HG03039 (cell line): ENCODE measurements at regions not wholly inside any gene's neighbourhood (a gene's known extent, or its start where the extent isn't known, plus 50 kb on each side); places are given as distances from the start of the nearest gene placed in this dataset.

ENCODE experiments used
- ATAC-seq: cut with Tn5 transposase; IDR thresholded peaks from one replicate; pipeline ENCODE4 v1.9.1; 2021; ENCODE audit warnings: mild to moderate bottlenecking, moderate library complexity; ENCODE audit not compliant: unreplicated experiment

DNA sequence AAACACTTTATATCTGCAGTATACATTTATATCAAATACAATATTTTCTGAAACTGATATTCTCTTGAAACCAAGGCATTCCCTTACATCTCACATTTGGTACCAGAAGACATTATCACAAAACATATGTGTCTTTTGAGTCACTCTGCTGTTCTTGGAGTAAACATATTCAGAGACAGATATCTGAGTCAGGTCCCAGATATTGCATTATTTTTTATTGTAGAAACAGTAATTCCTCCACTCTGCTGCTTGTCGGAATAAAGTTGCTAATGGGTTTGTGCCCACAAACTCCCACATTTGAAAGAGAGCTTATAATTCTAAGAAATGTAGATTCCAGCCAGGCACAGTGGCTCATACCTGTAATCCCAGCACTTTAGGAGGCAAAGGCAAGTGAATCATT, 261.1 kb upstream of the DAPK1 start:
- ATAC-seq: no peak

DNA sequence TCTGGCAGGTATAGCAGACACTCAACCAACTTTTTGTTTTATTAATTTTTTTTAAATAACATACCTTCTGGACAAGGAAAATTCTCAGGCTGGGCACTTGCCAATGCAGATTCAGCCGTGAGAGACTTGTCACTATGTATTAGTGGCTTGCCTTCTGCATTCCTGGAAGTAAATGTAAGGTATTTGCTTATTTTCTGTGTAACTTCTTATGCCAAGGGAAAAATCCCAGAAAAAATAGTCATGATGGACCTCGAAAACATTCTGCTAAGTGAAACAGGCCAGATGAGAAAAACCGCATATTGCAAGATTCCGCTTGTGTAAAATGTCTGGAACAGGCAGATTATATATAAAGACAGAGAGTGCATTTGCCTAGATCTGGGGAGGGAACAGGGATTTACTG, 260.3 kb upstream of the DAPK1 start:
- ATAC-seq: no peak

DNA sequence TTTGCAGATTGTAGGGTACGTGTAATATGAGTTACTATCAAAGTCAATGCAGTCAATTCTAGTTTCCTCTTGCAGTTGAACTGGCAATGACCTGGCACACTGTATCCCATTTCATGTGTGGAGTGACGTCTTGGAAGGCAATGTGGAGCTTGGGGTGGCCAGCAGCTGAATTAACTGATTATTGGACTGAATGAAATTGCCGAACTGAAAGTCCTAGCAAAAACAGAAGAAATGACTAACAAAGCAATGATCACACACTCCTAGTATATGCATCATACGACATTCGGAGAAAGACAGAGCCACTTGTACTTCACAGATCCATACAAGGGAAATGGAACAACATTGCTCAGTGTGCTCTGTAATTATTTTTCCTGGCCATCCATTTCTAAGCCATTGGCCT, 259.1 kb upstream of the DAPK1 start:
- ATAC-seq: no peak

DNA sequence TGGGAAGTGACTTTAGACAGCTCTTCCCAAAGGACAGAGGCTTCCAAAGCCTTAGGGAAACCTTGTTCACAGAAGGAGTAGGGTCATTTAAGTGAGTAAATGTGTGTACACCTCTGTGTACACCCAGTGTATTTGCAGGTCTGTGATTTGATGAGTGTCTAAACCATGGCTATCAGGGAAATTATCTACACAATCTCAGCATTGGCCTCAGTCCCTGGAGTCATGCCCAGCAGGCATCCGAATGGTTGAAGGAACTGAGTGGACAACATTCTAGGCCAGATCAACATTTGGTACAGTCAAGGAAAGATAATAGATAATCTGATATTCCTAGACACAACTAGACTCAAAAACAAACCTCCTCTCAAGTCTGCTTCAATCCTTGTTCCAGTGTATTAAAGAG, 258.4 kb upstream of the DAPK1 start:
- ATAC-seq: no peak

DNA sequence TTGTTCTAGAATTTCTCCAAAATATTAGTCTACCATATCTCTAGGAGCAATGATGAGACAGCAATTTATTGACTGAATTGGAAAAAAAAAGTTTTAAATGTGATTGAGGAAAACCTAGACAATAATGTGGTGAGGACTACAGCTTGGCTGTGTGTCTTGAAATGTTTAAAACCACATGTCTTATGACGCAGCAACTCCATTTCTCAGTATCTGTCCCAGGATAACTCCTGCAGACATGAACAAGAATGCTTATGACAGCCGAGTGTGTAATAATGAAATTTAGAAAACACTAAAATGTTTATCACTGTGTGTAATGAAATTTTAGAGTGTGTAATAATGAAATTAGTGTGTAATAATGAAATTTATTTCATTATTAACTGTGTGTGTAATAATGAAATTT, 254.1 kb upstream of the DAPK1 start:
- no peak for ATAC-seq

DNA sequence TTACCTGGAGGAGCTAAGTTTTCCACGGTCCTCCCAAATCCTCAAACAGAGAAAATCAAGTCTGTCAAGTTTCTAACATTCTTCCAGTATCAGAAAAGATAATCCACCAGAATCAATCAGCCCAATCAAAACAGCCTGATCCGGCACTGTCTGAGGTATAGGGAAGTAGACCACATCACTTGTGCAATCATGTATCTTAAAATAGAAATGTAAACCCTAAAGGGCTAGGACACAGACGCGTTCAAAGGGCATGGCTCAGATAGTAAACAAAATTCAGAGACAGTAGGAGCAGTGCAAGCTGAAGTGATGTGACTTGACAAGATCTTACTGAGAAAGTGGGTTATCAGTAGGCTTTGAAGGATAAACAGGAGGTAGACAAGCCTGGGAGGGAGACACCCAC, 252.4 kb upstream of the DAPK1 start:
- ATAC-seq: no peak

DNA sequence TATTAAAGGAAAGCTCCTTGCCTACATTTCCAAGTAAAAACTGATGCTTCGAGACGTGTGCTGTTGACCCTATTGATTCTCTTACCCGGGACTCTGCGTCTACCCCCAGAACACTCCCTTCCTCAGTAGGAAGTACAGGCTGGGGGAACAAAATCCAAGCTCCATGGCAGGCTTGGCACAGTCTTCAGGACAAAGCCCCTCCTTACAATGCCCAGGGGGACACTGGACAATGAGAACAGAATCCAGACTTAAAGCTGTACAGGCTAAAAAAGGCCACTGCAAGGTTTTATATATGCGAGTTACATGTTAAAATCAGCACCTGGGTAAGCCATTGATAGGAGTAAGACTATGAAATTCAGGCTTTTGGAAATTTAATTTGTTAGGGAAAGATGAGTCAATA, 250.6 kb upstream of the DAPK1 start:
- no peak for ATAC-seq

DNA sequence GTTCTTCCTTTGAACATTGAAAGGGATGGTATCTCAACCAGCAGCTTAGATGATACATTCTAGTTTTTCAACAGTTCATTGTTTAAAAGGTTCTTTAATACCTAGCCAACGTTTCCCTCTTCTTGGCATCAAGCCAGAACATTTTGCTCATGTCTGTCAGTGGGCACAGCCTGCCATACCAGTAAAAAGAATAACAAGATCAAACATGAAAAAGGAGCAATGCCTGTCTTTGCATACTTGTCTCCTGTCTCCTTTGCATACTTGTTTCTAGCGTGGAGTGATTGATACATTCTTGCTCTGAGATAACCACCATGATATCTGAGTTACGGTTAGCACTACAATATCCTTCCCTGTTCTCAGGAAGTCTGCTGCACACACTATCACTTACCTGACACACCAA, 248.6 kb upstream of the DAPK1 start:
- no peak for ATAC-seq

DNA sequence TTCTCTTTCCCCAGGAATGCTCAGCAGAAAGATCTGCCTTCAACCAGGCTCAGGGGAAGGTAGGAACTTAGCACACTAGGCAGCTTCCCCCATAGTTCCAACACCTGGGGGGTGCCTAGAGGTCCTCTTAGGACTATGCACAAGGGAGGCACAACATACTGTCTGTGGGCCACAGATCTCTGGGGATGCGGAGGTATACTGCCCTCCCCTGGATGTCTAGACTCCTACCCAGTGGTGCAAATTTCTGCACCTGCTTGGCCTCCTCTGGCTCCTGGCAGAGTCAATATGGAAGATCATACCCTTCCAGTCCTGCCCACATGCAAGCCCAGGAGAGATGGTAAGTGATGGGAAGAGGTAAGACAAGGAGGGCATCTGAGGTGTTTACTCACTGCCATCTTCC, 247.5 kb upstream of the DAPK1 start:
- no peak for ATAC-seq

DNA sequence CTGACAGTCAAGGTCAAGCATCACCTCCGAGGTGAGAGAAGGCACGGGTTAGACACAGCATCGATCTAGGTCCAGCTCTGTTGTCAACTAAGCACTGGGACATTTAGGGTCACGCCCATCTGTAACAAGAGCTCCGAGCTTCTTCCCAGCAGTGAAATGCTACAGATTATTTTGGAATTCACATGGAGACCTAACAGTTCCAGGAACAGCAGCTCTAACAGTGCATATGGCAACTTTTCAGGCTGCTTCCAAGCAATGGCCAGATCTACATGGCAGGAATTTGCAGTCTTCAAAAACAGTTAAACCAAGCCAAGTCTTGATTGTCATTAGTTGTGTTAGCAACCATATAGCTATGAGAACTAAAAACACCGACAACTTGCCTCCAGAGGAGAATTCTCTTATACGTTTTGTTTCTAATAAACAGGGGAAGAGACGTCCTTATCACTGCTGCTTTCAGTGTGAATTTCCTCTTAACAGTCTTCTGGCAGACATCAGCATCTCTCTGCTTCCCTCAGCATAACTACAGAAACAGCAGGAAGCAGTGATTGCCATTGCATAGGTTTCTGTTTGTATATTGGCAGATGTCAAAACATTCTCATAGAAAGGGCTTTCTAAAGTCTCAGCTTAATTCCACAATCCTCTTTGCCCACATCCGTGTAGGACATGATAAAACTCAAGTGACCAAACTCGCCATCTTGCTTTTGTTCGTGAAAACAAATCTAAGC, 242.1 kb upstream of the DAPK1 start:
- no peak for ATAC-seq

DNA sequence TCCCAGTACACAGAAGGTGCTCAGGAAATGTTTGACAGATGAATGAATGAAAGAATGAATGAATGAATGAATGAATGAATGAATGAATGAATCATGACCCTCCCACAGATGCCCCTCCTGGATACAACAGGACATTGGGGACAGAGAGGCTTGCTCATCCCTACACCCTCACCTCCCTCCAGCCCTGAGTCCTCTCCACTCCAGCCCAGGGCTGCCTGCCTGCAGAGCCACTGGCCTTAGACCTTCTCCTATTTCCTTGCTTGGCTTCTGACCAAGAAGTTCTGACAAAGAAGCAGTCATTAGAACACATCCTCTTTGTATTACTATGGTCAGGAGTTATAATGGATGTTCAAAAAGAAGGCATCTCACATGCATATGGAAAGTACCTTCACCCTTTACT, 240.7 kb upstream of the DAPK1 start:
- ATAC-seq: no peak

DNA sequence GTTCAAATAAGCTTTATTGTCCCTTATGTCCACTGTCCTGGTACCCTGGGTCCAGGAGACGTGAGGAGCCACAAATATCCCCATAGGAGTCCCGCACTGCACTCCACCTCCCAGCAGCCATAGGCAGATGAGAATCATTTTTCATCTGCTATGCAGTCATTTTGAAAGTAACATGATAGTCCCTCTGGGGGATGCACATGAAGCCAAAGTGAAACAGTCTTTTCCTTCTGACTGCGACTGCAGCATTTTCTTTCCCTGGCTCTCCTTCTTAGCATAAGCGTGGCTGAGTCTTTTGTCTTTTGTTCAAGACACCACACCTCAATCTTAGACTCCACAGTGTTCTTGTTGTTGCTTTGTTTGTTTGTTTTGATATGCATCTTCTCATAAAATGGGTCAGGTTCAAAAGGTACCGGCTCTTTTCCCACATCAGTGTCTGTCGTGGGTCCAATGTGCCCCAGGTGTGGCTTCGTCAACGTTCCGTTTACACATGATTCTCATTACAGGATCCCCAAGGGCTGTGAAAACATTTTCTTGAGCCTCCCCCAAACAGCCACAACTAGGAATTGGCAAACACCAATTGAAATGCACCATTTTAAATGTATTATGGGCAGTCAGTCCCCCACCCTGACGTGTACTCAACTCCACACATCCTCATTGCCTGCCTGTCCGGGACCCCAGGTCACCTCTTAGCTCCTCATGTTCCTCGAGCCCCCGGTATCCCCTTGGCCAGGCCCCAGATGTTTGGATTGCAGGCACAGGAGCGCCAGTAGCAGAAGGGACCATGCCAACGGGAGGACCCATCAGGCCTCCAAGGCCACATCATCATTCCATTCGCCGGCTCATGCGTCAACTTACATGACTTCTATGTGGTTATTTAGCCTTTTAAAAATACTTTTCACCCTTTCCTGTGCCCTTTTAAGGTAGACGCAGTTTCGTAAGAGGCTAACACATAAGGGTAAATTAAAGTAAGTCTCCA, 237.8 kb upstream of the DAPK1 start:
- no peak for ATAC-seq

DNA sequence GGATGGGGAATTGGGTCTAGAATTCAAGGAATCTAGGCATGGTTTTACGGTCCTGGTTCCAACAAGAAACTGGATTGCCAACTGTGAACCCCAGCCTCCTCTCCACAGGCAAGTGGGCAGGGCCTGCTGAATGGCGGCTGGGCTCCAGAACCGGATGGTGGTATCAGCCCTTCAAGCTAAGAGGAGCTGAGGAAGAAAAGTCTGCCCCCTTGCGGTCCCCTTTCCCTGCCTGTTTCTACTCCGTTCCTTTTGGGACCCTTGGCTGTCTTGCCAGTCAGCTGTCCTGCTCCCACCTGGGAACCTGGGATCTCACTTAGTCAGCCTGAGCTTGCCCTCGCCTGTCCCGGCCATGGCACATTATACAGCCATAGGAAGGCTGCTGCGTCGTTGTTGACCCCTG, 234.4 kb upstream of the DAPK1 start:
- ATAC-seq: no peak

DNA sequence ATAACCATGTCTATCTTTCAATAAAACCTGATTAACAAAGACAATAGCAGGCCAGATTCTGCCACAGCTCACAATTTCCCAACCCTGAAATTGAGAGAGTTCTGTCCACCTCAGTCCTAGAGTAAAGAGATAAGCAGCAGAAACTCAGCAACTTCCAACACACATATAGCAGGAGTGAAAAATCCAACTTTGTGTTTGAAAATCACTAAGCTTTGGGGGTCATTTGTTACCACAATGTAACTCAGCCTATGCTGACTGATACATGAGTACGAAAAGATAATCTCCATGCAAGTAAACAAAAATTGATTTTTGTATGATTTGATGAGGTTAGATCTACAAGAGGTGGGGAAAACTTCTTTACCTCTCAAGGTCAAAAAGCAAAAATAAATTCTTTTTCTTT, 231.0 kb upstream of the DAPK1 start:
- ATAC-seq: no peak

DNA sequence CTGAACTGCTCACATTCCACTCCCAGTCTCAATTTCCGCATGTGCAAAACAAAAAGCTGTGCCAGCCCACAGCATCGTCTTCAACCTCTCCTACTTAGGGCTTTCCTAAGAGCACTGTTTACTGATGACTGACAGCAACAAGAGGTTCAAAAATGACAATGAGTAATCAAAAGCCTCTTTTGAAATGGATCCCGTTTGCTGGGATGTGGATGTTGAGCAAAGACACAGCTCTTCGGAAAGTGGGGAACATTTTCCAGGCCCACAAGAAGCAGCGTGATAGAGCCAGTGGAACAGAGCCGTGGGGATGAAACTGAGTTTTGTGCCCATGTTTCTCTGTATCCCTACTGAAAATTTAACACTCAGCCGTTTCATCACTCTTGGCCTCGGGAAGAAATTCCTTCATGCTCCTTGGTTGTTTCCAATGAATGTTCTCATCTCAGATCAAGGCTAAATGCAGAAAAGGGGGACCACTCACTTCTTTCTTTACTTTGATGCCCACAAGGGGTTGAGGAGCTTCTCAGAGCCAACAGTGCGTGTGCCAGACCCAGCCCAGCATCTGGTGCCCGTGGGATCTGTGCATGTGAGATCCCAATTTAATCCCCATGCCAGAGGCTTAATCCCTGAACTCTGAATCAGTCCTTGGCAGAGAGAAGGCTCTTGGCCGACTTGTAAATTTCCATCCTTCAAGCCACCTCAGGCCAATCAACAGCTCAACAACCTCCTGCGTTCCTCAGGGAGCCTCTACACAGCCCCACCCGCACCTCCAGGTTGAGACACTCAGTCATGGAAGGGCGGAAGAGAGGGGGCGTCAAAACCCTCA, 230.2 kb upstream of the DAPK1 start:
- no peak for ATAC-seq

DNA sequence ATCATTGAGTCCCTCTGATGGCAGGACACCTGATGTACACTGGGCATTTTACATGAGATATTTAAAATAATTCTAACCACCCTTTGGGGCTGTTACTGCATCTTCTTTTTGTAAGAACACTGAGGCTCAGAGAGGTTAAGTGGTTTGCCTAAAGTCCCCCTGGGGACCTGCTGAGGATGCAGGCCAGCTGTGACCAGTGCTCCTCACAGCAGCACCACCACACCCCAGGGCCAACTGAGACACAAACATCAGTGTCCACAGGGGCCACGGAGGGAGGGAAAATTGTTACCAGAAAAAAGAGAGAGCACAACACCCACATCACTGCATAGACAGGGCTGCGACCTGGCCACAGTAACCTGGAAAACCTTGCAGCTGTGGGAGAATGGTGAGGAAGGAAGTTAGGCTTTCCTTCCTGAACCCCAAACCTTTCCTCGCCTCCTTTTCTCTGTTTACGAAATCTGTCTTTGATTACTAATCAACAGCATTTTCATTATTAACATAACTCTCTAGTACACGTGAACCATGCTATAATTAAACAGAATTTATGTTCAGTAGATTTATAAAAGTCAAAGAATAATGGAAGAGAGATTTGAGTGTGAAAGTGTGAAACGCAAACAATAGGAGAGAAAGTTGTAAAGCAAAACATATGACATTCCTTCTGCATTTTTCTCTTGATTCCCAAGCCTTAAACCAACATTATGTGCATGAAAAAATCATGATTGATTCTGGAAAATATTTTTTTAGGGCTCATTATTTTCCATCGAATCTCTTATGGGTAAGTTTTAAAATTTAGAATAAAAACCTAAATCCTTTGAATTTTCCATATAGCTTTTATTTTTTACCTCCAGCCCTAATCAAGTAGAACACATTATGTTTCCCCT, 228.1 kb upstream of the DAPK1 start:
- ATAC-seq: no peak

DNA sequence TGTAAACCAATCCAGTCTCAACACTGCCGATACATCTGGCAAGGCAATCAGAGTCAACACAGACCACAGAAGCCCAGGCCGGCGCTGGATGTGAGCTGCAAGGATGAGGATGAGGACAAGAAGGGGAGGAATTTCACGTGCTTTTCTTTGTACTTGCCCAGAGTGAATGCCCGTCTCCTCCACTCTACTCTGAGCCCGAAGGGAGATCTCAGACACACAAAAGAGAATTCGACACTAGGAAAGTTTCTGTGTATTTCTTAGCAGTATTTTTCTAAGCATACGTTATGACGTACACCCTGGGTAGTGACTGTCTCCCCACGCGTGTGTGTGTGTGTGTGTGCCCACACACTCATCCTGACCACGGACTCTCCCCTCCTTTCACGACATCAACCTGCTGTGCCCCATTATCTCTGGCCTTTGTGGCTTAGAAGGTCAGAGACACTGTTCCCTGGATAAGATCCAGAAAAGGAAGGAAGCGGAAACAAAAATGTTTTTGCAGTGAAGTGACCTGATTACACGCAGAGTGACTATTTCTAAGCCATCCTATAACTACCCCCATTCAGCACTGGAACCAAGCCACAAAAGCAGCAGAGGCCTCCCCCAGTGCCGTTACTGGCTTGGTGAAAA, 227.3 kb upstream of the DAPK1 start:
- no peak for ATAC-seq

DNA sequence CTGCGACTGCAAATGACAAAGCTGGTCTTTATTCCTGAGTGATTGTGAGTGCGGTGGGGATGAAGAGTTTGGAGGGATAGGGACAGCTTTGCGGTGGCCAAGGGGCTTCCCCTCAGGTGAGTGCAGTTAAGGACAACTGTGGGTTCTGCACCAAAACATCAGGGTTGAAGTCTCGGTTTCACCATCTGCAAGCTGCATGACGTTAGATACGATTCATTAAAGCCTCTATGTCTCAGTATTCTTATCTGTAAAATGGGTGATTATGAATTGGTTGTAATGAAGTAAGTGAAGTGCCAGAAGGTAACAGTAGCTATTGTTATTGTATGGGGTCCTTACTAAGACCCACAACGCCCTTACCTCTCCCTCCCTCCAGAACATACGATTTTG, 226.8 kb upstream of the DAPK1 start:
- no peak for ATAC-seq

DNA sequence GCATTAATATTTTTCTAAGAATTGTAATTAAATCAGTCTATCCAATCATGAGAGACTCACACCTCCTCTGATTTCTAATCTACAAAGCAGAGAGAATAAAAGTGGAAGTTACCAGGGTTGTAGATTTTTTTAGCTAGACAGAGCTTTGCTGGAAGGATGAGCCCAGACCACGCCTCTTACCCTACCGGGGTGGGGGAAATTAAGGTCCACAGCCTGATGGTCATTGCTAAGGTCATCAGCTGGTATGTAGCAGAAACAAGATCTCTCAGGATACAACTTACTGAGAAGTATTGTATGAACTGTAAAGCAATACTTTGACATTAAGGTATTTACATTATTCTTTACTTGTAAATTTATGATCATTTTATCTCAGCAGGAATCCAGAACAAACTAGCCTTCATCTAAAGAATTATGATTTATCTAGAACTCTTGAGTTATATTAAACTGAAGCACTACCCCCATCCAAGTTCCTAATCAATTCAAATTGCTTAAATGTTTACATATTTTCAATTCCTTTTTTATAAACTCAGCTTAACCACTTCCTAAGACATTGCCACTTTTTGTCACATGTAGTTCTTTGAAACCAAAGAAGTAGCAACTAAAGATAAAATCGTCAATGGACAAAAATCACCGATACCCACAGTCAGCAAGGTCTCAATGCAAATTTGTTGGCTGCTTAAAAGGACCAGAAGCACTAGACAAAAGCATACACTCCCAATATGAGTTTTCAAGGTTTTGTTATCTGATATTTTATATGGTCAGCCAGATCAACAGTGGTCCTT, 225.8 kb upstream of the DAPK1 start:
- no peak for ATAC-seq
